ENCODE measurements at regions not wholly inside any gene's neighbourhood (a gene's known extent, or its start where the extent isn't known, plus 50 kb on each side); places are given as distances from the start of the nearest gene placed in this dataset.
A peak's percentile ranks its signal among the peaks of the same experiment; 100 is the strongest.

GRCh38 chr6:6766230-6766905, 177.8 kb downstream of the LY86 start:
- peaks cover 2% of the 10 kb centered on the region for H3K9me3 Mint-ChIP-seq (ENCODE audit: low read depth, unreplicated experiment)
- H3K4me1 Mint-ChIP-seq (ENCODE audit: low read depth, unreplicated experiment), result no peaks in the 10 kb centered on the region
- H3K4me3 Mint-ChIP-seq (ENCODE audit: low read depth, unreplicated experiment), result no peak overlapping the region
- DNase-seq, result no peak
- BruUV-seq (replicated peaks), result no TSS peak
- H3K27ac Mint-ChIP-seq (ENCODE audit: unreplicated experiment), result no peak overlapping the region
- intact Hi-C loops (cut with micrococcal nuclease; ENCODE audit: unreplicated experiment), result no loop called here
- no peaks in the 10 kb centered on the region for H3K27me3 Mint-ChIP-seq (ENCODE audit: unreplicated experiment)
- CTCF ChIA-PET, result no interaction called here
- TF ChIP-seq, protein P1, sequence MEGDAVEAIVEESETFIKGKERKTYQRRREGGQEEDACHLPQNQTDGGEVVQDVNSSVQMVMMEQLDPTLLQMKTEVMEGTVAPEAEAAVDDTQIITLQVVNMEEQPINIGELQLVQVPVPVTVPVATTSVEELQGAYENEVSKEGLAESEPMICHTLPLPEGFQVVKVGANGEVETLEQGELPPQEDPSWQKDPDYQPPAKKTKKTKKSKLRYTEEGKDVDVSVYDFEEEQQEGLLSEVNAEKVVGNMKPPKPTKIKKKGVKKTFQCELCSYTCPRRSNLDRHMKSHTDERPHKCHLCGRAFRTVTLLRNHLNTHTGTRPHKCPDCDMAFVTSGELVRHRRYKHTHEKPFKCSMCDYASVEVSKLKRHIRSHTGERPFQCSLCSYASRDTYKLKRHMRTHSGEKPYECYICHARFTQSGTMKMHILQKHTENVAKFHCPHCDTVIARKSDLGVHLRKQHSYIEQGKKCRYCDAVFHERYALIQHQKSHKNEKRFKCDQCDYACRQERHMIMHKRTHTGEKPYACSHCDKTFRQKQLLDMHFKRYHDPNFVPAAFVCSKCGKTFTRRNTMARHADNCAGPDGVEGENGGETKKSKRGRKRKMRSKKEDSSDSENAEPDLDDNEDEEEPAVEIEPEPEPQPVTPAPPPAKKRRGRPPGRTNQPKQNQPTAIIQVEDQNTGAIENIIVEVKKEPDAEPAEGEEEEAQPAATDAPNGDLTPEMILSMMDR (IDR thresholded peaks at IDR 0.05; ENCODE audit: unreplicated experiment), result no peak
- H3K36me3 Mint-ChIP-seq (ENCODE audit: insufficient read depth, unreplicated experiment), result no peaks in the 10 kb centered on the region

GRCh38 chr6:6769466-6769865, 180.9 kb downstream of the LY86 start:
- Mint-ChIP-seq H3K9me3 (ENCODE audit: low read depth, unreplicated experiment) (no peaks in the 10 kb centered on the region), H3K27me3 (ENCODE audit: unreplicated experiment) (no peaks in the 10 kb centered on the region), H3K4me3 (ENCODE audit: low read depth, unreplicated experiment) (no peak overlapping the region), H3K4me1 (ENCODE audit: low read depth, unreplicated experiment) (no peaks in the 10 kb centered on the region), H3K36me3 (ENCODE audit: insufficient read depth, unreplicated experiment) (no peaks in the 10 kb centered on the region), H3K27ac (ENCODE audit: unreplicated experiment) (no peak overlapping the region)
- DNase-seq, result no peak
- intact Hi-C loops (cut with micrococcal nuclease; ENCODE audit: unreplicated experiment), result no loop called here
- BruUV-seq (replicated peaks), result no TSS peak
- CTCF ChIA-PET, result no interaction called here
- TF ChIP-seq, protein P1 (IDR thresholded peaks at IDR 0.05; ENCODE audit: unreplicated experiment), result no peak

GRCh38 chr6:6771224-6771945, 182.9 kb downstream of the LY86 start:
- Mint-ChIP-seq H3K27me3 (ENCODE audit: unreplicated experiment) (no peaks in the 10 kb centered on the region), H3K9me3 (ENCODE audit: low read depth, unreplicated experiment) (no peaks in the 10 kb centered on the region), H3K4me1 (ENCODE audit: low read depth, unreplicated experiment) (no peaks in the 10 kb centered on the region), H3K27ac (ENCODE audit: unreplicated experiment) (no peak overlapping the region), H3K4me3 (ENCODE audit: low read depth, unreplicated experiment) (no peak overlapping the region), H3K36me3 (ENCODE audit: insufficient read depth, unreplicated experiment) (no peaks in the 10 kb centered on the region)
- CTCF ChIA-PET, result no interaction called here
- intact Hi-C loops (cut with micrococcal nuclease; ENCODE audit: unreplicated experiment), result no loop called here
- BruUV-seq (replicated peaks), result no TSS peak
- TF ChIP-seq, protein P1 (IDR thresholded peaks at IDR 0.05; ENCODE audit: unreplicated experiment), result no peak
- peak; percentile 6 for DNase-seq

DNA sequence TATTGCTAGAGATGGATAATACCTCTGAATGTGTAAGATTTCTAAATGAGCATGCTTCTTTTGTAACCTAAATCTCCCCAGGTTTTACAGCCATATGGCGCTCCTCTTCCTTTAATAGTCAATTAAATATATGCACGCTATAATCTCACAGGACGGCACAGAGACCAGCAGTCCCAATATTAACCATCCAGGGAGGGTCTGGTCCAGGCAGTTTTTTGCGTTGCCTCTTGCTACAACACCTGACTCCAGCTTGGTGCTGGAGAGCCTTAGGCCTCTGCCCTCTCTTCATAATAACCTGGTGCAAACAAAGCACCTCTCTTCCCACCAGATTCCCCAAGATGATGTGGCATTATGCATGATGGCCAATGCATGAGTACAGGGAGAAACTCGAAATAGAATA, 183.4 kb downstream of the LY86 start:
- CTCF ChIA-PET, result no interaction called here
- H3K4me1 Mint-ChIP-seq (ENCODE audit: low read depth, unreplicated experiment), result no peaks in the 10 kb centered on the region
- intact Hi-C loops (cut with micrococcal nuclease; ENCODE audit: unreplicated experiment), result no loop called here
- no peaks in the 10 kb centered on the region for H3K36me3 Mint-ChIP-seq (ENCODE audit: insufficient read depth, unreplicated experiment)
- H3K4me3 Mint-ChIP-seq (ENCODE audit: low read depth, unreplicated experiment), result no peak overlapping the region
- no peaks in the 10 kb centered on the region for H3K27me3 Mint-ChIP-seq (ENCODE audit: unreplicated experiment)
- peaks cover 4% of the 10 kb centered on the region for H3K9me3 Mint-ChIP-seq (ENCODE audit: low read depth, unreplicated experiment)
- DNase-seq, result no peak
- no TSS peak for BruUV-seq (replicated peaks)
- no peak overlapping the region for H3K27ac Mint-ChIP-seq (ENCODE audit: unreplicated experiment)
- TF ChIP-seq, protein P1 (IDR thresholded peaks at IDR 0.05; ENCODE audit: unreplicated experiment), result no peak

Data from Calu3 (cell line).